ENCODE measurements at regions not wholly inside any gene's neighbourhood (a gene's known extent, or its start where the extent isn't known, plus 50 kb on each side); places are given as distances from the start of the nearest gene placed in this dataset.
"Not testable (repeated sequence)": the region's sequence is repeated elsewhere in the genome, so short reads cannot be mapped to it uniquely, and the experiment has no call there.

GRCh38 chr7:106522696-106523095 lies 138.3 kb downstream of the CCDC71L start:
- no peak for DNase-seq

DNA sequence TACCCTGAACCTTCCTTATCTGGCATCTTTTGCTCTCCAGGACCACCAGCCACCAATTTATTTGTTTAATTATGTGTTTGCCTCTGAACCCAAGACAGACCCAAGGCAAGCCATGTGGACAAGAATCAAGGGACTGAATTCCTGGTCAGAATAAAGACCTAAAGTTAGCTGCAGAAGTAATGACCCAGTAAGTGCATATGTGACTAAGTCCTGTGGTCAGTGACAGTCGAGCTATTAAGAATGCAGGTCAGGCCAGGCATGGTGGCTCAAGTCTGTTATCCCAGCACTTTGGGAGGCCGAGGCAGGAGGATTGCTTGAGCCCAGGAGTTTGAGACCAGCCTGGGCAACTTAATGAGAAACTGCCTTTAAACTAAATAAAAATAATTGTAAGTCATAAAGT lies 139.4 kb downstream of the CCDC71L start:
- no peak for DNase-seq

DNA sequence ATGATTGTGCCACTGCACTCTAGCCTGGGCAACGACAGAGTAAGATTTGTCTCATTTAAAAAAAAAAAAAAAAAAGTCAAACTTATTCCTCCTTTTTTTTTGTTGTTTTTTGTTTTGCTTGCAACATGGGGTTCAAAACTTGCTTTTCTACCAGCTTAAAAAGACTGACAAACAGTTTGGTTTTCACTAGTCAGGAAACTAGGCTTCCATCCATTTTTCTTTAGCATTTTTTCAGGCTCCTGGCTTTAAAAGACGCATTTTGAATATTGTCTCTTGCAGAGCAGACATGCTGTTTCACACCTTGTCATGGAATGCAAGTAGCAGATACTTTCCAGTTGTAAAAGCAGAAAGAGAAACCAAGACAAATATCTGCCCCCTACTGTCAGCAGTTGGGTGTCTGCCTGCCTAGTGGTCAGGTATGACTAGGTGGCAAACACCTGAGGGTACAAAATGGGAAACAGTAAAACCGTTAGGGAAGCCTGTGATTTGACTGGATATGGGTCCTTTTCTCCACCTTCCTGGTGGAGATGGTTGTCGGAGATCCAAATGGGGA lies 139.9 kb downstream of the CCDC71L start:
- no peak for DNase-seq

GRCh38 chr7:106518967-106519366 lies 142.0 kb downstream of the CCDC71L start:
- DNase-seq: no peak

DNA sequence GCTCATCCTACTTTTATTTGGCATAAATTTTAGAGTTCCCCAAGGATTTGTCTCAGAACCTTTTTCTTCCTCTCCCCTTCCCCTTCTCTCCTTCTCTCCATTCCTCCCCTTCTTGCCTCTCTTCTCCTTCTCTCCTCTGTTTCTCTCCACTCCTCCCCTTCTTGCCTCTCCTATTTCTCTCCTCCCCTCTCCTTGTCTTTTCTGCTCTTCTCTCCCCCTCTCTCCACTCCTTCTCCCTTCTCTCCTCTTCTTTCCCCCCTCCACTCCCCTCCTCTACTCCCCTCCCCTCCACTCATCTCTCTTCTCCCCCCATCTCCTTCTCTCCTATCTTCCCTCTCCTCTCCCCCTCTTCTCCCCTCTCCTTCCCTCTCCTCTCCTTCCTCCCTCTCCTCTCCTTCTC lies 142.7 kb downstream of the CCDC71L start:
- no peak for DNase-seq

GRCh38 chr7:106517508-106517907 lies 143.4 kb downstream of the CCDC71L start:
- no peak for DNase-seq

DNA sequence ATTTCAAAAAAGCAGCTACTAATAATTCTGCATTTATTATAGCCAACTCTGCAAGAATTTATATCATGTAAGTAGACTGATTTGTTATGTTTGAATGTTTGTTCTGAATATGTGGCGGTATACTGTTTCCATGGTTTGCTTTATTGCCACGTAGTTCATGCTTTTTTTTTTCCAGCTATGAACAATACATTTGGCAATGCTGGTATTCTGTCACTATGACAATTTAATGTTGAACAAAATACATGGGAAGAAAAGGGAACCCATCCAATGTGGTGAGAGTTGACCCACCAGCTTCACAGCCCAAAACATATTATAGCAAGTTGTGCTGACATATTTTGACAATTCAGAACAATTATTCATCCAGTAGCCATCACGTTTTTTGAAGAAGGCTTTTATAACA lies 145.6 kb downstream of the CCDC71L start:
- DNase-seq: no peak

DNA sequence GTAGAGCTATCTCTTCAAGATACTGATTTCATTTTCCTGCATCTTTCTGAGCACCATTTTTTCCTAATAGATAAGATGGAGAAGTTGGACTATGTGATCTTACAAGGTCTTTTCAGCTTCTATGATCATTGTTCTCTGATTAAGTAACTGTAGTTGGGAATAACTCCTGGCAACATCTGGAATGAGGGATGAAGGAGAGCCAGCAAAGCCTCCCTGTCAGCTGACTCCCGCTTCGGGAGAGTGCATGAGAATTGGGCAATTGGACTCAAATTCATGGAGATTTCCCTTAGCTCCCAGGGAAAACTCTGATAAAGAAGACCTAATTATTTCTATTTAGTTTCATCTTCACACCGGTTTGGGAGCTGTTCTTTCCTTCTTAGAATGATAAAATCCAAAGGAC lies 146.1 kb downstream of the CCDC71L start:
- no peak for DNase-seq

GRCh38 chr7:106512217-106512616 lies 148.7 kb downstream of the CCDC71L start:
- DNase-seq: no peak

DNA sequence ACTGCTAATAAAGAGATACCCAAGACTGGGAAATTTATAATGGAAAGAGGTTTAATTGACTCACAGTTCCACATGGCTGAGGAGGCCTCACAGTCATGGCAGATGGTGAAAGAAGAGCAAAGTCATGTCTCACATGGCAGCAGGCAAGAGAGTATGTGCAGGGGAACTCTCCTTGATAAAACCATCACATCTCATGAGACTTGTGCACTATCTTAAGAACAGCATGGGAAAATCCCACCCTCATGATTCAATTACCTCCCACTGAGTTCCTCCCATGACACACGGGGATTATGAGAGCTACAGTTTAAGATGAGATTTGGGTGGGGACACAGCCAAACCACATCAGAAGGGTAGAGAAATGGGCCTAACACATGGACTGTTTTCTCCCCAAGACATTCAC lies 156.3 kb downstream of the CCDC71L start:
- DNase-seq: no peak

- no peak for DNase-seq
Measured at GRCh38 chr7:106504207-106504606, 156.8 kb downstream of the CCDC71L start.

- DNase-seq: no peak
Measured at GRCh38 chr7:106503626-106504025, 157.3 kb downstream of the CCDC71L start.

DNA sequence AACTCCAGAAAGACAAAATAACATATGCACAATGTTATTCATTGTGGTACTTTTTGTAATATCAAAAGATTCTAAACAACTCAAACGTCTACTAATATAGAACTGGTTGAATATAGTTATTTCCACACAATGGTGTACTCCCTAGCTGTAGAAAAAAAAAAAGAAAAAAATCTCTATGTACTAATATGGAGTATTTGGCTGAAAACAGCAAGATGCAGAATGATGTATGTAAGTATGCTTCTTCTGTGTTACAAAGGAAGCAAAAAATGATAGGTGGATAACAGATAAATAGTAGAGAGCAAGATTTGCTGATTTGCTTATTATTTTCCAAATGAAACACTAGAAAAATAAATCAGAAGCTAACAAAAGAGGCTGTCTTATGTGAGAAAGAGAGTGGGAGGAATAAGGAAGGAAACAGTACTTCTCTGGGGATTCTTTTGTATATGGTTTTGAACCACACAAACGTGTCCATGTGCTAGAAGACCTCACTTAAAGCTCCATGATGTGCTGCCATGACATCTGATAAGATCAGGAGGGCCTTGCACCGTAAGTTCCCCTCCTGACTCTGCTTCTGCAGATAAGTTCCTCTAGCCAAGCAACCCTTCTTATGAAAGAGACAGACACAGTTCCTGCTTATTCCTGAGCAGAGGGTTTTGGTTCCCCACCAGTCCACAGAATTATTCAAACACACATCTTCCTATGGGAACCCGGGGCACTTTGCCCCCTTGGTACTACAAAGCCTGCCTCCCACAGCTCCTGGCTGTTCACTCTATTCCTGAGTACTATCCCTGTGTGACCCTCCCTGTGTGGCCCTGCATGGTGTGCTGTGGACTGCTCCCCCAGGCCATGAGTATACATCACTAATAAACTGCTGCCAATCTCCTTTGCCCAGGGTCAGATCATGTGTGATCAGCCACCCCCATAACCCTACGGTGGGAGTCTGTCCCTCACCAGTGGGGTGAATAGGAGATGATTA lies 159.1 kb downstream of the CCDC71L start:
- DNase-seq: no peak

DNA sequence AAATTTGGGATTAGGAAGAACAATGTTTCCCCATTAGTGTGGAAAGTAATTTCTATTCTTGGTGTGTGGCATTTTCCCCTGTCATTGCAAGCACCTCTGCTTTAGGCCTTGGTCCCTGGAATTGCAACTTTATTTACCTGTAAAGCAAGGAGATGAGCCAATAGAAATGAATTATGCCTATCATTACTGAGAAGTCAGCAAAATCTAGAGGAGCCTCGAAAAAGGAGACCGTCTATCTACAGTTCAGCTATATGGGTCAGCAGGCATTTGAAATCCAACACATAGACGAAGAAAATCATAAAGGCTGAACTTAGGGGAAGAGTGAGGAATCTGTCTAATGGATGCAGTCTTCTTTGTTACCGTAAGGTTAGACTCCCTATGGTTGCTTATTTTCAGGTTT lies 161.1 kb downstream of the CCDC71L start:
- no peak for DNase-seq

GRCh38 chr7:106498005-106498404 lies 163.0 kb downstream of the CCDC71L start:
- not testable (repeated sequence) for DNase-seq

GRCh38 chr7:106493041-106493731 lies 167.8 kb downstream of the CCDC71L start:
- no peak for DNase-seq

- no peak for DNase-seq
Measured at GRCh38 chr7:106488465-106488864, 172.5 kb downstream of the CCDC71L start.

DNA sequence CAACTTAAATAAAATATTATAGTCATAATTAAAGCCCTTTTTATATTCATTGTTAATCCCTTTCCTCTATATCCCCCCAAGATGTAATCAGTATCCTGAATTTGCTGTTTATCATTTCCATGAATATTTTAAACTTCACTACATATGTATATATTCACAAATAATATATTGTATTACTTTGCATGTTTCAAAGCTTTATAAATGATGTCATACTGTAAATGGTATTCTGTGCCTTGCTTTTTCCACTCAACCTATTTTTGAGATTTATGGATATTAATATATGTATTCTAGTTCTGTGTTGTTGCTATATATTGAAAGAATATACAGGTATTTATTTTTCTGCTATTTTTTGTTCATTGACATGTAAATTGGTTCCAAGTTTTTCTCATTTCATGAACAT lies 173.1 kb downstream of the CCDC71L start:
- no peak for DNase-seq

- no peak for DNase-seq
Measured at GRCh38 chr7:106486331-106486730, 174.6 kb downstream of the CCDC71L start.

GRCh38 chr7:106485919-106486318 lies 175.0 kb downstream of the CCDC71L start:
- no peak for DNase-seq

GRCh38 chr7:106485031-106485551 lies 175.9 kb downstream of the CCDC71L start:
- no peak for DNase-seq

GRCh38 chr7:106484562-106484961 lies 176.4 kb downstream of the CCDC71L start:
- DNase-seq: no peak

DNA sequence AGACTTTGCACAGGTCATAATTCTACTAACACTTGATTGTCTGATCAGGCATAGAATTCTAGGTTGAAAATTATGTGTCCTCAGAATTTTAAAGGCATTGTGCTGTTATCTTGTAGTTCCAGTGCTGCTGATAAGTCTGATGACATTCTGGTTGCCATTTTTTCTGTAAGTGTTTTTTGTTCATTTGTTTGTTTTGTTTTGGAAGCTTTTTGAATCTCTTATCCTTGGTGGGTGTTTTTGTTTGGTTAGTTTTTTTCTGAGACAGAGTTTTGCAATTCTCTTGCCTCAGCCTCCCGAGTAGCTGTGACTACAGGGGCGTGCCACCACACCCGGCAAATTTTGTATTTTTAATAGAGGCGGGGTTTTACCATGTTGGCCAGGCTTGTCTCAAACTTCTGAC lies 178.9 kb downstream of the CCDC71L start:
- DNase-seq: no peak

DNA sequence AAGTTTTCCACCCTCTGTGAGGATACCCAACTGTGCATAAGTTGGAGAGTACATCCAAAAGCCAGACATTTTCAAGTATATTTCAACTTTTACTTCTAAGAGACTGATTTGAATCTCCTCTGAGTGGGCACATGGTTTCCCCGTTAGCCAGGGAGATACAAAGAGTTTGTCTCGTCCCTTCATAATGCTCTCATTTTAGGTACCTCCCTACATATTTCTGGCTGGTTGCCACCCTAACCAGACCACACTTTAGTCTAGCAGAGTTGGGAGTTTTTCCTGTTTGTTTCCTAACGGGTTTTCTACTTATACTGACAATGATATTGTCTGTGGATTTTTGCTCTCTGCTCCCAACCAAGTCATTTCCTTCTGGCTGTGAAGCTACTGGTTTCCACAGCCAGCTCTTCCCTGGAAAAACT lies 180.3 kb downstream of the CCDC71L start:
- no peak for DNase-seq
